WTC11 (cell line): ENCODE measurements at regions not wholly inside any gene's neighbourhood (a gene's known extent, or its start where the extent isn't known, plus 50 kb on each side); places are given as distances from the start of the nearest gene placed in this dataset.

Source experiments
- ATAC-seq: fragments of 200-7000 bp; cut with Tn5 transposase; 2 replicates; pipeline ENCODE4 v1.10.0; 2021; ENCODE audit warnings: mild to moderate bottlenecking, moderate library complexity
- CTCF ChIA-PET: fragments of 300-600 bp; sonication (Branson Sonifier 250); formaldehyde crosslinking; loops from one replicate; lab custom pipeline; 2021; ENCODE audit warnings: antibody characterized with exemption; lab: Charles Lee
- POLR2A ChIA-PET: fragments of 350-600 bp; sonication (Branson Sonifier 250); formaldehyde crosslinking; loops from one replicate; lab custom pipeline; 2021; ENCODE audit warnings: antibody characterized with exemption; lab: Charles Lee
- DNase-seq: peaks from one replicate; pipeline ENCODE4 v3.0.0; 2021; ENCODE audit warnings: low spot score
- H3K27ac Mint-ChIP-seq: 2 replicates; pipeline ENCODE4 v1.8.0; 2021; ENCODE audit warnings: mixed read lengths
- H3K27me3 Mint-ChIP-seq: 2 replicates; pipeline ENCODE4 v1.8.0; 2021; ENCODE audit warnings: low read depth, mild to moderate bottlenecking, moderate library complexity, mixed read lengths
- H3K36me3 Mint-ChIP-seq: 2 replicates; pipeline ENCODE4 v1.8.0; 2021; ENCODE audit warnings: mixed read lengths
- H3K4me1 Mint-ChIP-seq: 2 replicates; pipeline ENCODE4 v1.8.0; 2022; ENCODE audit warnings: mixed read lengths
- H3K4me3 Mint-ChIP-seq: 2 replicates; pipeline ENCODE4 v1.8.0; 2021; ENCODE audit warnings: mild to moderate bottlenecking, moderate library complexity, mixed read lengths
- H3K9me3 Mint-ChIP-seq: 2 replicates; pipeline ENCODE4 v1.8.0; 2021; ENCODE audit warnings: mixed read lengths
- ETV6 ChIP-seq: sonication (generic); formaldehyde crosslinking; IDR thresholded peaks from 2 replicates; pipeline ENCODE4 v1.8.1; 2022; ENCODE audit warnings: mild to moderate bottlenecking, missing genetic modification reagents
- HMGA2 ChIP-seq: fragments of 250-450 bp; sonication (Bioruptor Pico); IDR thresholded peaks from 2 replicates; pipeline ENCODE4 v1.4.0; 2021; ENCODE audit warnings: mild to moderate bottlenecking, moderate library complexity
- MYBL2 ChIP-seq: sonication (generic); formaldehyde crosslinking; IDR thresholded peaks from 2 replicates; pipeline ENCODE4 v1.8.1; 2023; ENCODE audit warnings: mild to moderate bottlenecking, moderate library complexity, missing genetic modification reagents
- NFATC4 ChIP-seq: fragments of 250-450 bp; sonication (Bioruptor Pico); IDR thresholded peaks from 2 replicates; pipeline ENCODE4 v1.9.0; 2021; ENCODE audit warnings: mild to moderate bottlenecking
- RORB ChIP-seq: fragments of 250-450 bp; sonication (Bioruptor Pico); IDR thresholded peaks from 2 replicates; pipeline ENCODE4 v1.9.0; 2021; ENCODE audit warnings: mild to moderate bottlenecking
- TEAD4 ChIP-seq: sonication (generic); formaldehyde crosslinking; IDR thresholded peaks from 2 replicates; pipeline ENCODE4 v1.8.0; 2022; ENCODE audit warnings: mild to moderate bottlenecking, missing genetic modification reagents
- ZNF121 ChIP-seq: sonication (generic); formaldehyde crosslinking; IDR thresholded peaks from 2 replicates; pipeline ENCODE4 v1.8.0; 2023; ENCODE audit warnings: missing genetic modification reagents
- ZNF219 ChIP-seq: sonication (generic); formaldehyde crosslinking; IDR thresholded peaks from 2 replicates; pipeline ENCODE4 v1.8.0; 2023; ENCODE audit warnings: missing genetic modification reagents, mild to moderate bottlenecking, borderline replicate concordance
- ZNF317 ChIP-seq: sonication (generic); formaldehyde crosslinking; IDR thresholded peaks from 2 replicates; pipeline ENCODE4 v1.8.1; 2023; ENCODE audit warnings: low read depth, mild to moderate bottlenecking, moderate library complexity, missing genetic modification reagents, borderline replicate concordance
- ZNF416 ChIP-seq: fragments of 250-450 bp; sonication (Bioruptor Pico); IDR thresholded peaks from 2 replicates; pipeline ENCODE4 v1.9.0; 2021; ENCODE audit warnings: mild to moderate bottlenecking, inconsistent platforms
- ZNF671 ChIP-seq: fragments of 250-450 bp; sonication (Bioruptor Pico); IDR thresholded peaks from 2 replicates; pipeline ENCODE4 v1.8.0; 2021; ENCODE audit warnings: mild to moderate bottlenecking
- TF ChIP-seq, protein P1 (sequence below): sonication (generic); formaldehyde crosslinking; IDR thresholded peaks from 2 replicates; pipeline ENCODE4 v1.8.1; 2023; ENCODE audit warnings: mild to moderate bottlenecking, moderate library complexity, missing genetic modification reagents
- TF ChIP-seq, protein P2 (sequence below): sonication (generic); formaldehyde crosslinking; IDR thresholded peaks from 2 replicates; pipeline ENCODE4 v1.8.1; 2022; ENCODE audit warnings: mild to moderate bottlenecking, moderate library complexity, missing genetic modification reagents
- TF ChIP-seq, protein P3 (sequence below): sonication (generic); formaldehyde crosslinking; IDR thresholded peaks from 2 replicates; pipeline ENCODE4 v1.8.1; 2022; ENCODE audit warnings: low read depth, mild to moderate bottlenecking, moderate library complexity, missing genetic modification reagents, borderline replicate concordance
- TF ChIP-seq, protein P4 (sequence below): fragments of 250-450 bp; sonication (Bioruptor Pico); IDR thresholded peaks from 2 replicates; pipeline ENCODE4 v1.9.0; 2021; ENCODE audit warnings: mild to moderate bottlenecking
- TF ChIP-seq, protein P5 (sequence below): sonication (generic); formaldehyde crosslinking; IDR thresholded peaks from 2 replicates; pipeline ENCODE4 v1.8.1; 2022; ENCODE audit warnings: mild to moderate bottlenecking, missing genetic modification reagents, moderate library complexity, borderline replicate concordance
- TF ChIP-seq, protein P6 (sequence below): sonication (generic); formaldehyde crosslinking; IDR thresholded peaks from 2 replicates; pipeline ENCODE4 v1.8.0; 2023; ENCODE audit warnings: missing genetic modification reagents, mild to moderate bottlenecking, borderline replicate concordance
- TF ChIP-seq, protein P7 (sequence below): sonication (generic); formaldehyde crosslinking; IDR thresholded peaks from 2 replicates; pipeline ENCODE4 v1.8.0; 2022; ENCODE audit warnings: mild to moderate bottlenecking, missing genetic modification reagents

DNA sequence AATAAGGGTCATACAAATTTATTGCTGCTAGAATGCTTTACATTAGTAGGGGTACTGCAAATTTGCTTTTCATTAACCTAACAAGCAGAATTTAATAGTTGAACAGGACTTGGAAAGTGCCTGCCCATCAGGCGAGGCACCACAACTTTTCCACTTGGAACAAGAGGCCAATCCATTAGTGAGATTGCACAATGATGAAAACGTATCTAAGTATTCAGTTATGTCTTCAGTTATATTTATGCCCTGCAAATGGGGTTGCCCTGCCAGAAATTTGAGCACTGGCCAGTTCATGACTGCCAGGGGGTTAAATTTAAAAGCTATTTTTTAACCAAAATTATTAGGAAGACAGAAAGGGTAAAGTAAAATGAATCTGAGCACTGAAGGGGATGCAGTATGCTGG lies 111.1 kb upstream of the PALS2 start:
- POLR2A ChIA-PET: no interaction called here
- TF ChIP-seq, protein P1, sequence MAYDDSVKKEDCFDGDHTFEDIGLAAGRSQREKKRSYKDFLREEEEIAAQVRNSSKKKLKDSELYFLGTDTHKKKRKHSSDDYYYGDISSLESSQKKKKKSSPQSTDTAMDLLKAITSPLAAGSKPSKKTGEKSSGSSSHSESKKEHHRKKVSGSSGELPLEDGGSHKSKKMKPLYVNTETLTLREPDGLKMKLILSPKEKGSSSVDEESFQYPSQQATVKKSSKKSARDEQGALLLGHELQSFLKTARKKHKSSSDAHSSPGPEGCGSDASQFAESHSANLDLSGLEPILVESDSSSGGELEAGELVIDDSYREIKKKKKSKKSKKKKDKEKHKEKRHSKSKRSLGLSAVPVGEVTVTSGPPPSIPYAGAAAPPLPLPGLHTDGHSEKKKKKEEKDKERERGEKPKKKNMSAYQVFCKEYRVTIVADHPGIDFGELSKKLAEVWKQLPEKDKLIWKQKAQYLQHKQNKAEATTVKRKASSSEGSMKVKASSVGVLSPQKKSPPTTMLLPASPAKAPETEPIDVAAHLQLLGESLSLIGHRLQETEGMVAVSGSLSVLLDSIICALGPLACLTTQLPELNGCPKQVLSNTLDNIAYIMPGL (CRISPR knock-in tag): no peak
- TF ChIP-seq ETV6 (CRISPR knock-in tag) (no peak), MYBL2 (CRISPR knock-in tag) (no peak), RORB (CRISPR knock-in tag) (no peak), TEAD4 (CRISPR knock-in tag) (no peak), ZNF317 (no peak), NFATC4 (CRISPR knock-in tag) (no peak), ZNF416 (no peak), HMGA2 (CRISPR knock-in tag) (no peak), ZNF219 (CRISPR knock-in tag) (no peak), ZNF671 (no peak)
- TF ChIP-seq, protein P2, sequence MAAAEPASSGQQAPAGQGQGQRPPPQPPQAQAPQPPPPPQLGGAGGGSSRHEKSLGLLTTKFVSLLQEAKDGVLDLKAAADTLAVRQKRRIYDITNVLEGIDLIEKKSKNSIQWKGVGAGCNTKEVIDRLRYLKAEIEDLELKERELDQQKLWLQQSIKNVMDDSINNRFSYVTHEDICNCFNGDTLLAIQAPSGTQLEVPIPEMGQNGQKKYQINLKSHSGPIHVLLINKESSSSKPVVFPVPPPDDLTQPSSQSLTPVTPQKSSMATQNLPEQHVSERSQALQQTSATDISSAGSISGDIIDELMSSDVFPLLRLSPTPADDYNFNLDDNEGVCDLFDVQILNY (CRISPR knock-in tag): no peak
- TF ChIP-seq, protein P3, sequence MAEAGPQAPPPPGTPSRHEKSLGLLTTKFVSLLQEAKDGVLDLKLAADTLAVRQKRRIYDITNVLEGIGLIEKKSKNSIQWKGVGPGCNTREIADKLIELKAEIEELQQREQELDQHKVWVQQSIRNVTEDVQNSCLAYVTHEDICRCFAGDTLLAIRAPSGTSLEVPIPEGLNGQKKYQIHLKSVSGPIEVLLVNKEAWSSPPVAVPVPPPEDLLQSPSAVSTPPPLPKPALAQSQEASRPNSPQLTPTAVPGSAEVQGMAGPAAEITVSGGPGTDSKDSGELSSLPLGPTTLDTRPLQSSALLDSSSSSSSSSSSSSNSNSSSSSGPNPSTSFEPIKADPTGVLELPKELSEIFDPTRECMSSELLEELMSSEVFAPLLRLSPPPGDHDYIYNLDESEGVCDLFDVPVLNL (CRISPR knock-in tag): no peak
- TF ChIP-seq, protein P4, sequence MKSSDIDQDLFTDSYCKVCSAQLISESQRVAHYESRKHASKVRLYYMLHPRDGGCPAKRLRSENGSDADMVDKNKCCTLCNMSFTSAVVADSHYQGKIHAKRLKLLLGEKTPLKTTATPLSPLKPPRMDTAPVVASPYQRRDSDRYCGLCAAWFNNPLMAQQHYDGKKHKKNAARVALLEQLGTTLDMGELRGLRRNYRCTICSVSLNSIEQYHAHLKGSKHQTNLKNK (CRISPR knock-in tag): no peak
- TF ChIP-seq, protein P5, sequence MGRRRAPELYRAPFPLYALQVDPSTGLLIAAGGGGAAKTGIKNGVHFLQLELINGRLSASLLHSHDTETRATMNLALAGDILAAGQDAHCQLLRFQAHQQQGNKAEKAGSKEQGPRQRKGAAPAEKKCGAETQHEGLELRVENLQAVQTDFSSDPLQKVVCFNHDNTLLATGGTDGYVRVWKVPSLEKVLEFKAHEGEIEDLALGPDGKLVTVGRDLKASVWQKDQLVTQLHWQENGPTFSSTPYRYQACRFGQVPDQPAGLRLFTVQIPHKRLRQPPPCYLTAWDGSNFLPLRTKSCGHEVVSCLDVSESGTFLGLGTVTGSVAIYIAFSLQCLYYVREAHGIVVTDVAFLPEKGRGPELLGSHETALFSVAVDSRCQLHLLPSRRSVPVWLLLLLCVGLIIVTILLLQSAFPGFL: no peak
- TF ChIP-seq, protein P6, sequence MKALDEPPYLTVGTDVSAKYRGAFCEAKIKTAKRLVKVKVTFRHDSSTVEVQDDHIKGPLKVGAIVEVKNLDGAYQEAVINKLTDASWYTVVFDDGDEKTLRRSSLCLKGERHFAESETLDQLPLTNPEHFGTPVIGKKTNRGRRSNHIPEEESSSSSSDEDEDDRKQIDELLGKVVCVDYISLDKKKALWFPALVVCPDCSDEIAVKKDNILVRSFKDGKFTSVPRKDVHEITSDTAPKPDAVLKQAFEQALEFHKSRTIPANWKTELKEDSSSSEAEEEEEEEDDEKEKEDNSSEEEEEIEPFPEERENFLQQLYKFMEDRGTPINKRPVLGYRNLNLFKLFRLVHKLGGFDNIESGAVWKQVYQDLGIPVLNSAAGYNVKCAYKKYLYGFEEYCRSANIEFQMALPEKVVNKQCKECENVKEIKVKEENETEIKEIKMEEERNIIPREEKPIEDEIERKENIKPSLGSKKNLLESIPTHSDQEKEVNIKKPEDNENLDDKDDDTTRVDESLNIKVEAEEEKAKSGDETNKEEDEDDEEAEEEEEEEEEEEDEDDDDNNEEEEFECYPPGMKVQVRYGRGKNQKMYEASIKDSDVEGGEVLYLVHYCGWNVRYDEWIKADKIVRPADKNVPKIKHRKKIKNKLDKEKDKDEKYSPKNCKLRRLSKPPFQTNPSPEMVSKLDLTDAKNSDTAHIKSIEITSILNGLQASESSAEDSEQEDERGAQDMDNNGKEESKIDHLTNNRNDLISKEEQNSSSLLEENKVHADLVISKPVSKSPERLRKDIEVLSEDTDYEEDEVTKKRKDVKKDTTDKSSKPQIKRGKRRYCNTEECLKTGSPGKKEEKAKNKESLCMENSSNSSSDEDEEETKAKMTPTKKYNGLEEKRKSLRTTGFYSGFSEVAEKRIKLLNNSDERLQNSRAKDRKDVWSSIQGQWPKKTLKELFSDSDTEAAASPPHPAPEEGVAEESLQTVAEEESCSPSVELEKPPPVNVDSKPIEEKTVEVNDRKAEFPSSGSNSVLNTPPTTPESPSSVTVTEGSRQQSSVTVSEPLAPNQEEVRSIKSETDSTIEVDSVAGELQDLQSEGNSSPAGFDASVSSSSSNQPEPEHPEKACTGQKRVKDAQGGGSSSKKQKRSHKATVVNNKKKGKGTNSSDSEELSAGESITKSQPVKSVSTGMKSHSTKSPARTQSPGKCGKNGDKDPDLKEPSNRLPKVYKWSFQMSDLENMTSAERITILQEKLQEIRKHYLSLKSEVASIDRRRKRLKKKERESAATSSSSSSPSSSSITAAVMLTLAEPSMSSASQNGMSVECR (CRISPR knock-in tag): no peak
- CTCF ChIA-PET: no interaction called here
- ATAC-seq (no peak), DNase-seq (no peak)
- Mint-ChIP-seq H3K9me3 (no peaks in the 10 kb centered on the region), H3K4me1 (peaks cover 2% of the 10 kb centered on the region), H3K4me3 (no peak overlapping the region), H3K36me3 (no peaks in the 10 kb centered on the region), H3K27ac (no peak overlapping the region), H3K27me3 (peaks cover 12% of the 10 kb centered on the region)

DNA sequence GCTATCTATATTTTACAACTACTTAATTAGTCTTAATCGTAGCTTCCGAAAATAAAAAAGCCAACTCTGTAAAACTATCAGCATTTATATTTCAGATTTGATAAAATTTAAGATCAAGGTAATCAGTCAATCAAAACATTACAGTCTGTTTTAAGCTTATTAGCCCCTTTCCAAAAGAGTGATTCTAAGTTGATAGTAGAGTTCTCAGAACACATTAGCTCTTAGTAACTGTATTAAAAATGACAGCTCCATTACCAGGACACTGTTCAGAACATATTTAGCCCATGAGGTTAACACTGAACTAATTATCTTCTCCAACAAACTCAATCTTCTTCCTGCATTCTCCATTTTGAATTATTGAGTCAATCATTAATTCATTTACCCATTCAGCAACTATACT lies 110.3 kb upstream of the PALS2 start:
- no peak overlapping the region for H3K27ac Mint-ChIP-seq
- peaks cover 12% of the 10 kb centered on the region for H3K27me3 Mint-ChIP-seq
- CTCF ChIA-PET: no interaction called here
- POLR2A ChIA-PET: no interaction called here
- H3K4me3 Mint-ChIP-seq: no peak overlapping the region
- TF ChIP-seq ZNF121 (CRISPR knock-in tag) (no peak), ZNF671 (no peak)
- TF ChIP-seq, protein P7, sequence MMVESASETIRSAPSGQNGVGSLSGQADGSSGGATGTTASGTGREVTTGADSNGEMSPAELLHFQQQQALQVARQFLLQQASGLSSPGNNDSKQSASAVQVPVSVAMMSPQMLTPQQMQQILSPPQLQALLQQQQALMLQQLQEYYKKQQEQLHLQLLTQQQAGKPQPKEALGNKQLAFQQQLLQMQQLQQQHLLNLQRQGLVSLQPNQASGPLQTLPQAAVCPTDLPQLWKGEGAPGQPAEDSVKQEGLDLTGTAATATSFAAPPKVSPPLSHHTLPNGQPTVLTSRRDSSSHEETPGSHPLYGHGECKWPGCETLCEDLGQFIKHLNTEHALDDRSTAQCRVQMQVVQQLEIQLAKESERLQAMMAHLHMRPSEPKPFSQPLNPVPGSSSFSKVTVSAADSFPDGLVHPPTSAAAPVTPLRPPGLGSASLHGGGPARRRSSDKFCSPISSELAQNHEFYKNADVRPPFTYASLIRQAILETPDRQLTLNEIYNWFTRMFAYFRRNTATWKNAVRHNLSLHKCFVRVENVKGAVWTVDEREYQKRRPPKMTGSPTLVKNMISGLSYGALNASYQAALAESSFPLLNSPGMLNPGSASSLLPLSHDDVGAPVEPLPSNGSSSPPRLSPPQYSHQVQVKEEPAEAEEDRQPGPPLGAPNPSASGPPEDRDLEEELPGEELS (CRISPR knock-in tag): no peak
- TF ChIP-seq, protein P6 (CRISPR knock-in tag): no peak
- TF ChIP-seq, all 79 proteins: peak for 0
- no peaks in the 10 kb centered on the region for H3K9me3 Mint-ChIP-seq
- ATAC-seq: no peak
- H3K36me3 Mint-ChIP-seq: no peaks in the 10 kb centered on the region
- H3K4me1 Mint-ChIP-seq: peaks cover 8% of the 10 kb centered on the region
- DNase-seq: no peak
